ENCODE measurements at regions not wholly inside any gene's neighbourhood (a gene's known extent, or its start where the extent isn't known, plus 50 kb on each side); places are given as distances from the start of the nearest gene placed in this dataset.

GRCh38 chr13:59144700-59145099 lies 1019.0 kb downstream of the DIAPH3 start (continued):
- no peak for TF ChIP-seq SMAD5 (IDR thresholded peaks at IDR 0.05; ENCODE audit: low read depth)
- TF ChIP-seq ZNF384 (IDR thresholded peaks at IDR 0.05; ENCODE audit: borderline replicate concordance, low read depth, low read length) = no peak

- no TSS peak for BruUV-seq (replicated peaks)
- H3K36me3 ChIP-seq (ENCODE audit: control insufficient read depth in 2 of 2, insufficient read depth in 2 of 2, low read length in 1 of 2) = no peaks in the 10 kb centered on the region
- no peak for FAIRE-seq
- no peaks in the 10 kb centered on the region for H4K20me1 ChIP-seq (ENCODE audit: control insufficient read depth, insufficient read depth)
- ChIA-PET RAD21 (ENCODE audit: unreplicated experiment) (no interaction called here), CTCF (no interaction called here), POLR2A (no interaction called here), SMC1A (ENCODE audit: uncharacterized antibody, unreplicated experiment) (interaction anchor here (0.7 kb wide), 2 partner anchors 84 to 190 kb away, joined by 3 read pairs; no protein-coding TSS in a partner anchor)
- H2AFZ ChIP-seq (ENCODE audit: control insufficient read depth, low read depth, low read length) = no peak overlapping the region
- DNase-seq (ENCODE audit: low read depth, low spot score) = no peak
- ATAC-seq = no peak
- in situ Hi-C loops (cut with MboI) (no loop called here), intact Hi-C loops (cut with micrococcal nuclease; ENCODE audit: unreplicated experiment) (no loop called here)
- WGBS (ENCODE audit: insufficient coverage, insufficient replicate concordance, low lambda C conversion rate, missing lambda C conversion rate) = 21% methylated on average over 4 of the region's 4 CpGs
- no peak overlapping the region for H3K4me3 ChIP-seq
- H3K4me2 ChIP-seq (ENCODE audit: control insufficient read depth, insufficient read depth) = no peak overlapping the region
- H3K27ac ChIP-seq (ENCODE audit: control insufficient read depth, insufficient read depth) = no peak overlapping the region
- TF ChIP-seq E2F8 (IDR thresholded peaks at IDR 0.05; ENCODE audit: low read depth, partially characterized antibody) (no peak), CEBPZ (IDR thresholded peaks at IDR 0.05; ENCODE audit: low read depth, low read length) (no peak), IRF3 (IDR thresholded peaks at IDR 0.05) (no peak)
- H3K4me1 ChIP-seq (ENCODE audit: control insufficient read depth, insufficient read depth, low read length) = no peaks in the 10 kb centered on the region
- H3K9ac ChIP-seq (ENCODE audit: control insufficient read depth, insufficient read depth, low read length) = no peak overlapping the region
- H3K9me3 ChIP-seq (replicated peaks; ENCODE audit: control insufficient read depth, insufficient read depth, low read length) = no peaks in the 10 kb centered on the region
- no peaks in the 10 kb centered on the region for H3K79me2 ChIP-seq (ENCODE audit: control insufficient read depth, insufficient read depth, low read length)
- no peaks in the 10 kb centered on the region for H3K27me3 ChIP-seq (replicated peaks in 1 of 2; ENCODE audit: control insufficient read depth in 2 of 2, insufficient read depth in 2 of 2, low read length in 1 of 2)
Measured at GRCh38 chr13:59145381-59145780, 1018.3 kb downstream of the DIAPH3 start.
